Loucy (cell line): ENCODE measurements at regions not wholly inside any gene's neighbourhood (a gene's known extent, or its start where the extent isn't known, plus 50 kb on each side); places are given as distances from the start of the nearest gene placed in this dataset.

Experiments
- H2AFZ ChIP-seq: fragments of 200-600 bp; sonication (generic); 2 replicates; pipeline ENCODE4 v1.6.0; 2016; ENCODE audit warnings: antibody characterized with exemption, mild to moderate bottlenecking, low read length, moderate library complexity
- H3F3A ChIP-seq: fragments of 200-600 bp; 2 replicates; pipeline ENCODE4 v1.6.0; 2016; ENCODE audit warnings: antibody characterized with exemption, low read depth, mild to moderate bottlenecking
- H3K27me3 ChIP-seq: fragments of 200-600 bp; sonication (generic); 2 replicates; pipeline ENCODE4 v1.6.1; 2014; ENCODE audit warnings: low read length, mild to moderate bottlenecking; ENCODE audit not compliant: insufficient read depth, poor library complexity, severe bottlenecking
- H3K36me3 ChIP-seq: fragments of 200-600 bp; sonication (generic); 2 replicates; pipeline ENCODE4 v1.6.1; 2016; ENCODE audit warnings: low read length; ENCODE audit not compliant: insufficient read depth
- H3K4me1 ChIP-seq: fragments of 200-600 bp; sonication (generic); 2 replicates; pipeline ENCODE4 v1.5.1; 2014; ENCODE audit warnings: low read length, mild to moderate bottlenecking; ENCODE audit not compliant: insufficient read depth, poor library complexity, severe bottlenecking
- H3K4me2 ChIP-seq: fragments of 200-600 bp; sonication (generic); 2 replicates; pipeline ENCODE4 v1.6.0; 2014; ENCODE audit warnings: antibody characterized with exemption, low read length, low read depth, mild to moderate bottlenecking; ENCODE audit not compliant: poor library complexity, severe bottlenecking
- H3K4me3 ChIP-seq: fragments of 200-600 bp; sonication (generic); 2 replicates; pipeline ENCODE4 v1.5.1; 2014; ENCODE audit warnings: low read length, mild to moderate bottlenecking, mixed read lengths; ENCODE audit not compliant: poor library complexity, severe bottlenecking
- H3K79me2 ChIP-seq: fragments of 200-600 bp; sonication (generic); 2 replicates; pipeline ENCODE4 v1.6.1; 2014; ENCODE audit warnings: low read length; ENCODE audit not compliant: insufficient read depth
- H3K9ac ChIP-seq: fragments of 200-600 bp; sonication (generic); 2 replicates; pipeline ENCODE4 v1.6.0; 2014; ENCODE audit warnings: mild to moderate bottlenecking, low read depth, low read length, moderate library complexity; ENCODE audit not compliant: poor library complexity, severe bottlenecking
- H3K9me2 ChIP-seq: fragments of 200-600 bp; sonication (generic); replicated peaks from 2 replicates; pipeline ENCODE4 v1.6.1; 2016; ENCODE audit warnings: low read depth, low read length, mixed read lengths
- H3K9me3 ChIP-seq: fragments of 200-600 bp; sonication (generic); 2 replicates; pipeline ENCODE4 v1.6.1; 2014; ENCODE audit warnings: mild to moderate bottlenecking, antibody characterized with exemption, low read length, low read depth; ENCODE audit not compliant: insufficient read depth
- H4K20me1 ChIP-seq: fragments of 200-600 bp; sonication (generic); 2 replicates; pipeline ENCODE4 v1.6.0; 2014; ENCODE audit warnings: antibody characterized with exemption, low read length, mild to moderate bottlenecking; ENCODE audit not compliant: insufficient read depth, poor library complexity, severe bottlenecking
- CTCF ChIP-seq: fragments of 200-600 bp; sonication (generic); conservative IDR thresholded peaks from 2 replicates; pipeline ENCODE4 v1.5.1; 2014; ENCODE audit warnings: mild to moderate bottlenecking, antibody characterized with exemption, low read length
- EZH2phosphoT487 ChIP-seq: fragments of 200-600 bp; IDR thresholded peaks from 2 replicates; pipeline ENCODE4 v1.6.1; 2018; ENCODE audit warnings: antibody characterized with exemption, mild to moderate bottlenecking, moderate library complexity, borderline replicate concordance

- Histone ChIP-seq H3F3A (no peaks in the 10 kb centered on the region), H3K79me2 (no peaks in the 10 kb centered on the region), H3K4me2 (no peak overlapping the region), H3K9ac (no peak overlapping the region), H2AFZ (no peak overlapping the region), H3K27me3 (no peaks in the 10 kb centered on the region), H3K4me1 (no peaks in the 10 kb centered on the region), H4K20me1 (no peaks in the 10 kb centered on the region), H3K9me2 (no peaks in the 10 kb centered on the region), H3K4me3 (no peak overlapping the region), H3K36me3 (no peaks in the 10 kb centered on the region), H3K9me3 (no peaks in the 10 kb centered on the region)
- no peak for TF ChIP-seq EZH2phosphoT487
- no peak for TF ChIP-seq CTCF
Measured at GRCh38 chr5:98578438-98578837, 195.0 kb upstream of the RGMB start.

- Histone ChIP-seq H2AFZ (no peak overlapping the region), H3K4me3 (no peak overlapping the region), H3K4me1 (no peaks in the 10 kb centered on the region), H3K4me2 (no peak overlapping the region), H3K27me3 (no peaks in the 10 kb centered on the region), H3K9ac (no peak overlapping the region), H3K79me2 (no peaks in the 10 kb centered on the region), H3K9me3 (no peaks in the 10 kb centered on the region), H3K9me2 (no peaks in the 10 kb centered on the region), H3K36me3 (no peaks in the 10 kb centered on the region), H4K20me1 (no peaks in the 10 kb centered on the region), H3F3A (no peaks in the 10 kb centered on the region)
- TF ChIP-seq EZH2phosphoT487 (no peak), CTCF (no peak)
Measured at GRCh38 chr5:98581112-98581997, 192.1 kb upstream of the RGMB start.

GRCh38 chr5:98583586-98583985 lies 189.9 kb upstream of the RGMB start:
- H3K36me3 ChIP-seq, result no peaks in the 10 kb centered on the region
- H3K79me2 ChIP-seq, result no peaks in the 10 kb centered on the region
- no peak for TF ChIP-seq EZH2phosphoT487
- no peak for TF ChIP-seq CTCF
- H3K9ac ChIP-seq, result no peak overlapping the region
- no peak overlapping the region for H3K4me2 ChIP-seq
- H4K20me1 ChIP-seq, result no peaks in the 10 kb centered on the region
- no peaks in the 10 kb centered on the region for H3K9me3 ChIP-seq
- no peaks in the 10 kb centered on the region for H3K27me3 ChIP-seq
- H3K9me2 ChIP-seq, result no peaks in the 10 kb centered on the region
- no peaks in the 10 kb centered on the region for H3F3A ChIP-seq
- H3K4me3 ChIP-seq, result no peak overlapping the region
- H2AFZ ChIP-seq, result no peak overlapping the region
- no peaks in the 10 kb centered on the region for H3K4me1 ChIP-seq
